Keratinocyte (primary cell): ENCODE measurements at regions not wholly inside any gene's neighbourhood (a gene's known extent, or its start where the extent isn't known, plus 50 kb on each side); places are given as distances from the start of the nearest gene placed in this dataset.

Experiments
- CTCF ChIP-seq, 3 experiments: IDR thresholded peaks in 1 of 3; conservative IDR thresholded peaks in 1 of 3; optimal IDR thresholded peaks in 1 of 3; 2 replicates in 2 of 3; 3 replicates in 1 of 3; pipeline versions ENCODE3 to v1.5.1; 2011; ENCODE audit warnings: low read length in 3 of 3, mild to moderate bottlenecking in 3 of 3, moderate library complexity in 2 of 3, control low read depth in 1 of 3, inconsistent platforms in 1 of 3; ENCODE audit not compliant: insufficient read depth in 2 of 3; ENCODE audit errors: extremely low read depth in 1 of 3
- EZH2 ChIP-seq: IDR thresholded peaks from one replicate; pipeline ENCODE4 v1.6.1; 2012; ENCODE audit warnings: inconsistent platforms, mild to moderate bottlenecking, low read length, moderate library complexity

GRCh38 chr4:18666322-18666721 lies 644.8 kb upstream of the LCORL start:
- no peak for TF ChIP-seq CTCF (optimal IDR thresholded peaks at IDR 0.05 in 1 of 3, IDR thresholded peaks at IDR 0.05 in 1 of 3, conservative IDR thresholded peaks at IDR 0.05 in 1 of 3; ENCODE audit: extremely low read depth in 1 of 3, insufficient read depth in 2 of 3, low read length in 3 of 3)
- no peak for TF ChIP-seq EZH2
